ENCODE measurements at regions not wholly inside any gene's neighbourhood (a gene's known extent, or its start where the extent isn't known, plus 50 kb on each side); places are given as distances from the start of the nearest gene placed in this dataset.
"Not testable (repeated sequence)": the region's sequence is repeated elsewhere in the genome, so short reads cannot be mapped to it uniquely, and the experiment has no call there.

DNA sequence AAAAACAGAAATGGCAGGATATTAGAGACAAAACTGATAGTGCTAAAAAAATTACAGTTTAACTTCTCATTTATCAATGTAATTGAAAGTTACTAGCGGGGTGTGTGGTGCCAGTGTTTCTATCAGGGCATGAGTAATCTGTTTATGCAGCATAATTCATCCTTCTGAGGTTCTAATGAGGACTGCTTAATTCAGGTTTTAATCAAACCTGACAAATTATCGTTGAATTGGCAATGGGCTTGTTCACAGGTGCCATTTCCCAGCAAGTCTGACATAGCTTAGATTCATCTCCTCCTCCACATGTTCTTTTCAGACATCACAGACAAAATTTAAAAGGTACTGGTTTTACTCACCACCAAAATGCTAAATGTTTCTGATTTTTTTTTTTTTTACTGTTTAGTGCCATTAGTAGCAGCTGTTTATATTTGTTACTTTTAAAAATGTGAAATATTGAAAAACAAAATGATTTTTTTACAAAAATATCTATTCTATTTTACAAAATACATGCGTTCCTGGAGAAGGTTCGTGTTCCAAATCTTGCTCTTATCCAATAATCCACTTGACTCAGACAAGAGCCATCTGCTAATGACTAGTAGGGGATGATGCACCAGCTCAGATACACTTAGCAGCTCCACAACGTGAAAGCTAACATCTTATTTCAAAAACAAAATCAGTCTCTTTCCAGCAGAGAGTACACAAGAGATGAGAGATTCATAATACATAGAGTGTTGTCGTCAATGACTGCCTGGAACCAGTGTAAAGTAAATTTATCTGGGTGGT is 447.7 kb upstream of the DPPA4 start:
- DNase-seq (ENCODE audit: low spot score): no peak
- ATAC-seq: no peak

DNA sequence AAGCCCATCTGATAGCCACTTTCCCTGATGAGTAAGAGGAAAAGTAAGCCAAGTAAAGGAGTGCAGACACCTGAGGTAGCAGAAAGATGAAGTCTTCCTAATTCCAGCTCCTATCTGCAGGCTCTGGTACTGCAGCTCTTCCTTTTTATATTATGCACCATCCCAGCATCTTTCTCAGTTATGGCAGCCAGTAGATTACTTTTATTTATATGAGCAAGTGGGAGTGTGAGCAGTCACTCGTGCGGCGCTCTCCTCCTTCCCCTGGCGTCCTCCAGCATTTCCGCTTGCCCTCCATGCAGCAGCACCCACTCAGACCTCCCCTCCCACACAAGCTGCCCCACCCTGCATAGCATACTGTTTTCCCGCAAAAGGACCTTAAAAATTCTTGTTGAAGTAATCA is 465.9 kb upstream of the DPPA4 start:
- ATAC-seq (no peak), DNase-seq (ENCODE audit: low spot score) (no peak)

DNA sequence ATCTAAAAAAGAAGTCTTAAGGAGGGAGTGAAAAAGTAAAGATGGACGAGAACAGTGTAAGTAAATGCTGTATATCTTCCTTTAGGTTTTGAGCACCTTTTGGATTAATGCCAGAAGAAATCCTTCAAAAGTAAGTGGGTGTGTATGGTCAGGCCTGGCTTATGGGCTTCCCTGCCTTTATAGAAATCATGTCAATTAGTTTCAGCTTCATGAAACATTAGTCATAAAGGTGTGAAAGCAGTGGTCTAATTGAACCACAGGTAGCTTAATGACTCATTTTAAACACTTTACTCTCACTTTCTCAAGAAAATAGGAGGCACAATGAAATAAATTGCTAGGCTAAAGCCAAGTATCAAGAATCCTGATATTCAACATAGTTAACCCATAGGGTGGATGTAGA is 467.4 kb upstream of the DPPA4 start:
- no peak for ATAC-seq
- no peak for DNase-seq (ENCODE audit: low spot score)

- ATAC-seq (peak; percentile 63), DNase-seq (ENCODE audit: low spot score) (no peak)
These were observed 469.6 kb upstream of the DPPA4 start for GRCh38 chr3:109806929-109807328.

DNA sequence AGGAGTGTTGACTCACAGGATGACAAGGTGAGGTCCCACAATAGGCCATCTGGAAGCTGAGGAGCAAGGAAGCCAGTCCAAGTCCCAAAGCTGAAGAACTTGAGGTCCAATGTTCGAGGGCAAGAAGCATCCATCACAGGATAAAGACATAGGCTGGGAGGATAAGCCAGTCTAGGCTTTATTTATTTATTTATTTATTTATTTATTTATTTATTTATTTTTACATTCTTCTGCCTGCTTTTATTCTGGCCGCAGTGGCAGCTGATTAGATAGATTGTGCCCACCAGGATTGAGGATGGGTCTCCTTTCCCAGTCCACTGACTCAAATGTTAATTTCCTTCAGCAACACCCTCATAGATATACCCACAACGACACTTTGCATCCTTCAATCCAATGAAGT is 472.2 kb upstream of the DPPA4 start:
- ATAC-seq (no peak), DNase-seq (ENCODE audit: low spot score) (no peak)

DNA sequence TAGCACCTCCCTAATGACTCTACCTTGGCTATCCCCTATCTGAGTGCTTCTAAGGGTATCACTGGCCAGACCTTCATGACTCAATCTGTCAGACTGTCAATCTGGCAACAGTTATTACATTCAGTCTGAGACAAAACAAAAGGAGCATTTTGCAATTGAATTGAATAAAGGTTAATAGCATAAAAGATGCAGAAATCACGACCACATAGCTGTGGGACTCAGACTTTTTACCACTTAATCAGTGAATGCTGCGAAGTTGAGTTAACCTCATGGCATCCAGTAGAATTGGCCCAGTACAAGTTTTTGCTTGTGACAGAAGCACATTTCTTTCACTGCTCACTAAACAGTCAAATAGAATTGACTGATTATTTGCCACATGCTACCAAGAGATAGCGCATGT is 480.7 kb upstream of the DPPA4 start:
- DNase-seq (ENCODE audit: low spot score): no peak
- no peak for ATAC-seq

- DNase-seq (ENCODE audit: low spot score) (no peak), ATAC-seq (no peak)
These were observed 482.4 kb upstream of the DPPA4 start for GRCh38 chr3:109819734-109820133.

DNA sequence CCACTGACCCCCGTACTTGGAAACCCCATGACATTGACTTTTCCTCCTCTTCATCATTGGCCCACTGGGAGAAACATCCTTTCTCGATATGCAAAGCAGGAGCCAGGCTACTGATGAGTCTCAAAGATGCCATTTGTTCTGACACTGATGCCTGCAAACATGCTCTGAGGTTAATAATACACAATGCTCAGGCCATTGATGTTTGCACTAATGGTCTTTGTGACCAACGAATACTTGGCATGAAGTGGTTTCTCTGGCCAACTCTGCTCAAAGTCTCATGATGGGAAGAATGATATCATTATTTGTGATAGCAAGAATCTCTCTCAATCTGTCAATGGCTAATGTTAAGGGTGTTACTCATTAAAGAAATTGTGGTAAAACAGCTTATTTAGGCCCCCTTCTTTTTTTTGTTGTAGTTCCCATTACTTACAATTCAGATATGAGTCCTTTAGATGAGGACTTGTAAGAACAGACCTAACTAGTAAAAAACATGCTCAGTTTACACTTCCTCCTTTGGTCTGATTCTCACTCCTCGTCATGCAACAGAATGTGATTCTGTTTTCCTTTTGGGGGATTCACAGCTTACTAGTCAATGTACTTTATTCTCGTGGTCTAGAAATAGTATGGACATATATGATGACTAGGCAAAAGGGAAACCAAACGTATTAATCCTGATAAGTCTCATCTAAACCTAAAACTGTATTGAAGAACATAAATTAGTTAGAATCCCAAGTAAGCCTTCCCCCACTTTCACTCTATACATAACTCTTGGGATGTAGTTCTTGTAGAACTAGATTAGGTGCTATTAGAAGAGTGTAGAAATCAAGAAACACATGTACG is 488.8 kb upstream of the DPPA4 start:
- ATAC-seq (no peak), DNase-seq (ENCODE audit: low spot score) (no peak)

DNA sequence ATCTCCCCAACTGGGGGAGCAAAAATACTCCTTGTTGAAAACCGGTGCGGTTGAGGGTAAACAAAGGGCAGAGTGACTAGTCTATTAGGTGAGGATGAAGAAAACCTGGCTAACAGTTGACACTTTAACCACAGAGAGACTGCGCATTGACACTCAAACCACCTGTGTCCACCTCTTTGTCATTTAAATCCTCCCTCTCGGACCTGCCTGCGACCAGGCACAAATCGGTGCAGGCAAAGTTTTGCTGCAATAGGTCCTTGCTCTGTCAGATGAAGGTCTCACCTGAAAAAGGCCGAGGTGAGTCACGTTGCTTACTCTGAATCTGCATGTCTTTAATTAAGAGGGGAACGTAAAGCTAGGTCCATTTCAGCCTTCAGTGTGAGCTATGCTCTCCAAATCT is 494.1 kb upstream of the DPPA4 start:
- ATAC-seq (no peak), DNase-seq (ENCODE audit: low spot score) (no peak)

- DNase-seq (ENCODE audit: low spot score): no peak
- ATAC-seq: no peak
These were observed 498.6 kb upstream of the DPPA4 start for GRCh38 chr3:109835958-109836357.

- DNase-seq (ENCODE audit: low spot score) (no peak), ATAC-seq (no peak)
These were observed 514.5 kb upstream of the DPPA4 start for GRCh38 chr3:109851854-109852253.

DNA sequence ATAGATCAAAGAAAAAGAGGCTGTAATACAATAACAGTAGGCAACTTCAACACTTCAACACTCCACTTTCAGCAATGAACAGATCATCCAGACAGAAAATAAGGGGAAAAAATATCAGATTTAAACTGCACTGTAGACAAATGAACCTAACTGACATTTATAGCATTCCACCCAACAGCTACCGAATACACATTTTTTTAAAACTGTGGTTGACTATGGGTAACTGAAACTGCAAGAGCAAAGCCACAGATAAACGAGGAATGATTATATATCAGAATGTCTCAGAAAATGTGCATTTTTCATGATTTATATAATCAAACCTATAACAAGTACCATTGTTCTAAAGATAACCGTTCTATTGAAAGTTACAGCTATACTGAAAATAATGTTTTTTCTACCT is 514.9 kb upstream of the DPPA4 start:
- ATAC-seq (no peak), DNase-seq (ENCODE audit: low spot score) (no peak)

DNA sequence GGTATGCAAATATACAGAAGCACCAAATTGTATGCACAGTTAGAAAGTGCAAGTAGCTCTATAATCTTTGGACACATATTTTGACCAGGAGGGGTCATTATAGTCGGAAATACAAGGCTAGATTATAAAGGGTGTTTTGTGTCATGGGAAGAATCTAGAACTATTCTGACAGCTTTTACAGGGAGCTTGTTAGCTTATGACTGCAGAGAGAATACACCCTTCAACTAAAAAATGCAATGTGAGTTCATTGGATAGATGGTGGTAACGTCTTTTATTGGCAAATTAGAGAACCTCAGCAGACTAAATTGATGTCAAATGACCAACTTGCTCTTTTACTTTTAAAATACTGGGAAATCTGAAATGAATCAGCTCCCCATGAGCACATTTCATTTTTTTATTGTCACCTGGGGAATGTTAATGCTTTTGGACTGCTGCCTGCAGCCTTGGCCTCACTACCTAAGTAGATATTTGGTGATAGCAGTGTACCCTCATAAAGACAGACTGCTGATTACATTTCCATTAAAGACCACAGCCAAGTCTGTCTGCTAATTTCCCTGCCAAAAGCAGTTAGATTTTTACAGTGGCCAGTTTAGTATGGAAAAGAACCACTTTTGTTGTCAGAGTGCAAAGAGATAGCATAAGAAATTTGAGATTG is 515.9 kb upstream of the DPPA4 start:
- ATAC-seq (no peak), DNase-seq (ENCODE audit: low spot score) (no peak)

GRCh38 chr3:109863701-109864100 is 526.4 kb upstream of the DPPA4 start:
- no peak for DNase-seq (ENCODE audit: low spot score)
- no peak for ATAC-seq

DNA sequence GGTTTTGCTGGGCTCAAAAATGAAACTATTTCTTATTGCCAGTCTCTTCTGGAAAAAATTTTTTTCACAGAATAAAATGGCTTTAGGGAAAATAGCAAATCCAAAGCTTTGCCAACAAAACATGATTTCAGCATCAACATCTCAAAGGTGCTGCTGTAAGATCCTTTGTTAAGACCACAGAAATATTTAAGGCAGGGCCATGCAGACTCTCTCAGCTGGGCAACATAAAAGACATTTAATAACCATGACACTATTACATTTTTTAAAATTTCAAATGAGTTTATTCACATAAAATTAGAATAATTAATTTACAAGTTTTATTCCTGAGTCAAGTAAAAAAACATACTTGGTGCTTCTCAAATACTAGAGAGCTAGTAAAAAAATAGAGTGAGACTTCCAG is 527.1 kb upstream of the DPPA4 start:
- DNase-seq (ENCODE audit: low spot score) (no peak), ATAC-seq (no peak)

DNA sequence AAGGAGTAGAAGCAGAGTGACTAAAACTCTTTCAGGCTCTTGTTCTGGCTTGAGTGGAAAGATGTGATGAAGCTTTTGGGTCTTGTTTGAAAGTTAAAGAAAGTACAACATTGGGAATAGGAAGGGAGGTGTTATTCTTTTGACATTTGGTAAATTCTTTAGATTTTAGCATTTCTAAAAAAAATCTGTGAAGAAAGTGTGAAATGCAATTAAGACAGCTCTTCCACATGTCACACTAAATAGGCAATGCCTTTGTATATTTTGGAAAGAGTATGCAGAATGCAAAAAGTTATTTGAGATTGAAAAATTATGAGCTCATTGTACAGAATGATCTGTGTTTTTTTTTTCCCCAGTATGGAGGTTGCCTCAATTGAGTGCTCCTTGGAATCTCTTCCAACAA is 532.2 kb upstream of the DPPA4 start:
- no peak for ATAC-seq

GRCh38 chr3:109874896-109875708 is 537.8 kb upstream of the DPPA4 start:
- ATAC-seq: no peak

More for the DNA sequence above, 532.2 kb upstream of the DPPA4 start:
- DNase-seq (ENCODE audit: low spot score): no peak

GRCh38 chr3:109877616-109878015 is 540.3 kb upstream of the DPPA4 start:
- ATAC-seq; DNase-seq (ENCODE audit: low spot score): not testable (repeated sequence)

More at GRCh38 chr3:109874896-109875708, 537.8 kb upstream of the DPPA4 start:
- no peak for DNase-seq (ENCODE audit: low spot score)

GRCh38 chr3:109882144-109882543 is 544.8 kb upstream of the DPPA4 start:
- ATAC-seq (no peak), DNase-seq (ENCODE audit: low spot score) (no peak)

GRCh38 chr3:109887293-109887692 is 549.9 kb upstream of the DPPA4 start:
- DNase-seq (ENCODE audit: low spot score): no peak
- no peak for ATAC-seq

GRCh38 chr3:109888026-109888425 is 550.7 kb upstream of the DPPA4 start:
- ATAC-seq (no peak), DNase-seq (ENCODE audit: low spot score) (no peak)

Measured in left lobe of liver (tissue), 2 donors.